G401.6 (cell line): ENCODE measurements at regions not wholly inside any gene's neighbourhood (a gene's known extent, or its start where the extent isn't known, plus 50 kb on each side); places are given as distances from the start of the nearest gene placed in this dataset.

ENCODE experiments used
- FAIRE-seq: peaks from 2 replicates; lab custom pipeline; 2012; peaks lifted over from hg19 to GRCh38; lab: Jason Lieb, UNC

DNA sequence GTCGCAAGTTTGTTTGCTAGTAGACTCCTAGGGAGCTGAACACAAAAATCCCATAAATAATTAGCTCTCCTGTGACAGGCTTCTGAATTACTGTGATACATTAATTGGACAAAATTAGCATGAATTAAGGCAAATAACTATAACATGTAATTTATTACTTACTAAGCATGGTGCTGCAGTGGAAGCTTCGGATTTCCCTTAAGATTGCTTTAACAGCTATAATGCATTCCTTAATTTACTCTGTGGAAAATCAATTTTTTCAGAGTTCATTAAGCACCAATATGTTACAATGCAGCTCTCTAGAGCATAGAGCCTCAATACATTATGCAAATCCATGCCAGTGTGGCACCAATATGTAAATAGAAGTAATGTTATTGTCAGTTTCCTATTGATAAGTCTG is 201.5 kb downstream of the MDFIC start:
- FAIRE-seq = no peak

DNA sequence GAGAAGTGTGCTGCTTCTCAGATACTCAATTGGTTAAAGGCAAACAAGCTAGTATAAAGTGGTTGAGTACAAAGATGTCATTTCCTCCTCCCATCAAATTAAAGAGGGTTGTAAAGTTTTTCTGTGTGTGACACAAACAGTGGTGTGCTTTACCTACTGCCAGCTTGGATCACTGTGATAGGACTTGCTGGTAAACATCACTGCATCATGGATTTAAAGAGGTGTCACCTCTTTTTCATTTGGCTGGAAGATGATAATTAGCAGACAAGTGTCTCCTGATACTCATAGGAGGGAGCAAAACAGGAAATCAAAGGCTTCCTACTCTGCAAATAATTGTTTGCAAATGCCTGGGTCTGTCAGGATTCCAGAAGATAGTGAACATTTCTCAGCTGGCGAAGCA is 200.5 kb downstream of the MDFIC start:
- no peak for FAIRE-seq

DNA sequence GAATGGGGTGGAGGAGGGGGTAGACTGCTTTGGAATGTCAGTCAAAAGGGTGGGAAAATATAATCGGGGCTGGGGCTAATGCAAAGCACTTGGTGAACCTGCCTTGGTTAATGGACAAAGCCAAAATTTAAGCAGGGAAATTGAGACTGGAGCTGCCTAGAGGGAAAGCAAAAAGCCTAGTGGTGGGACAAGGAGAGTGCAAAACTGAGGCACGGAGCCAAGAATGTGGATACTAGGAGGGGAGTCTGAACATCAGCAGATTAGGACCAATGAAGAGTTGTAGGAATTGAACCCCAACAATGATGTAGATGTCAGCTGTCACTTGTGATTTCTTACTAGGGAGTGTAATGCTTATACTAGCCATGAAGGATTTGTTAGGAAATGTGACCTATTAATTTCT is 195.9 kb downstream of the MDFIC start:
- no peak for FAIRE-seq

DNA sequence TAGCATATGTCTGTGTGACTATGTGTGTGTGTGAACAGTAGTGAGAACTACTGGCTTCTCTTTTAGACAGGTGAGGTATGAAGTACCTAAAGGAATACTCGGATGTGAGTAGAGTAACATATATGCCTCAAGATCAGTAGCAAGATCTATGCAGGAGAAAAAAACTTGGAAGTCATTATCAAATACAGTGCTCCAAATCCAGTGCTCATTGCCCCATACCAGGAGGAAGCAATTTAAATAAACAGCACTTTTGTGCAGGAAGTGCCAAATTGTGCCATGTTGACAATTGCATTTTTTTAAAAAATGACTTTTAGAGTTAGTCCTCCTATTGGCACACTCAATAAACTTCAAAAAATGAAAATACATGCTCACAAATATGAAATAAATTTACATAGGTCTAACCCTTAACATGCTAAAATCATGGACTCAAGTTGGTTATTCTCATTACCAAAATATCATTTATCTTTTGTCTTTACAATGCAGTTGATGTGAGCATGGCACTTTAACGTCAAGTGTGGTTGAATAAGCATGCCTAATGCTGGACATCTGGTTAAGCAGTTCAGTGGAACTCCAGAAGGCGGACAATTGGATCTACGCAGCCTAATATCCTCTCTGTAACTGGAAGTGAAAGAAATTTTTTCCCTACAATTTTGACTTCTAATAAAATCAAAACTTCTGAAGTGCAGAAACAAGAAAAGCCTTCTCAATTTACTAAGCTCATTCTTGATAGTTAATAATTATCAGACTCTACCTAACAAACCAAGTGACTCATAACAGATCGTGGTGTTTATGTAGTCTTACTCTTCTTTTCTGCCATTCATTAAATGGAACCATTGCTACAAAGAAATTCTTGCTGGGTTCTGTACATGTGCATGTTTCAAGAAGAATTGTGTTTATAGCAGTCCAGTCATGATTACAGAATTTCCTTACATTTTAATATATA is 195.2 kb downstream of the MDFIC start:
- no peak for FAIRE-seq

GRCh38 chr7:115113776-115114175 is 191.9 kb downstream of the MDFIC start:
- no peak for FAIRE-seq

DNA sequence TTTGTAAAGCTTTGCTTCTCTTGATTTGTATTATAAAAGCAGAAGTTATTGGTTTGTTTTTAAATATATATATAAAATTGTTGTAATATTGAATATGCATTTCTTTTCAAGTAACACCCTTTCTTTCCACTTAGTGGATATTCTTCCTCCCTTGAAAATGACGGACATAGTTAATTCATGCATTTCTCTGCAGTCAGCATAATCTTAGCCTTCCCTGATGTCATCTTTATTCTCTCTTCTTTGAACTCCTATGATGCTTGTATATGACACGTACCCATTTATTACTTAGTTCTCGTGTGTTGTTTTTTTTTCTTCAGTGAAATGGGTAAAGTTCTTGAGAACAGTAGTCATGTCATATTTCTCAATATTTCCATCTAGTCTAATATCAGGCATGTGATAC is 191.2 kb downstream of the MDFIC start:
- no peak for FAIRE-seq

- FAIRE-seq = no peak
These were observed 188.6 kb downstream of the MDFIC start for GRCh38 chr7:115110523-115110922.

DNA sequence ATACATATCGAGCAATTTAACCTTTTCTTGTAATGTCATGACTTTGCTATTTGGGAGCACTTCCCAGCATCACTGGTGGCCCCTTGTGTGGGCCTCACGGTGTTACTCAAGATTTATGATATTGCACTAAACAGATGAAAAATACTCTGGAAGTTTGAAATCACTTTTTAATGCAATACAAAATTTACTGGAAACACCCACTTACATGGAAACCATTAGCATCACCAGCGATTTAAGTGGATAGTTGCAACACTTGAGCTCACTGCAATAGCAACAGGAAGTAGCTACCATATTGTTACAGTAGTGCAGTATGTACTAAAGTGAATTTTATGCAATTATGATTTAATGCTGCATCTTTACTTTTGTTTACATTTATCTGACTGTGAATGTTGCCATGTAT is 184.4 kb downstream of the MDFIC start:
- no peak for FAIRE-seq

- FAIRE-seq = no peak
These were observed 180.8 kb downstream of the MDFIC start for GRCh38 chr7:115102738-115103137.

- FAIRE-seq = no peak
These were observed 179.3 kb downstream of the MDFIC start for GRCh38 chr7:115101199-115101598.

GRCh38 chr7:115099906-115100305 is 178.0 kb downstream of the MDFIC start:
- no peak for FAIRE-seq

DNA sequence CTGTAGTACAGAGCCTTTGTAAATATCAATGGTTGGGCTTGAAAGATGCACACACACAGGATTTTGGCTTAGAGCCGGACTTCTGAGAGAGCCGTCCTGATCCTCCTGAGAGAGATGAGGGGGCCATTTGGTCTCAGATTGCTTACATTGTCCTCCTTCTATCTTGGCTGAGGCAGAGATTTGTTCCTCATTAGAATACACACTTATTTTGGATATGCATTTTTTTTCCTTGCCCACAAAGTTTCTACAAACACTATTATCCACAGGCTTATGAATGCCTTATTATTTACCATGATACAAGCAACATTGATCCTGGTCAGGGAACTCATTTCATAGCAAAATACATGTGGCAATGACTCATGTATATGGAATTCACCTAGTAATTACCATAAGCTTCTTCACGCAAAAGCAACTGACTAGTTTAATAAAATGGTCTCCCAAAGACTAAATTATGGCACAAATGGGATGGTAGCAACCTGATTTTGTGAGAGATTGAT is 175.3 kb downstream of the MDFIC start:
- no peak for FAIRE-seq

DNA sequence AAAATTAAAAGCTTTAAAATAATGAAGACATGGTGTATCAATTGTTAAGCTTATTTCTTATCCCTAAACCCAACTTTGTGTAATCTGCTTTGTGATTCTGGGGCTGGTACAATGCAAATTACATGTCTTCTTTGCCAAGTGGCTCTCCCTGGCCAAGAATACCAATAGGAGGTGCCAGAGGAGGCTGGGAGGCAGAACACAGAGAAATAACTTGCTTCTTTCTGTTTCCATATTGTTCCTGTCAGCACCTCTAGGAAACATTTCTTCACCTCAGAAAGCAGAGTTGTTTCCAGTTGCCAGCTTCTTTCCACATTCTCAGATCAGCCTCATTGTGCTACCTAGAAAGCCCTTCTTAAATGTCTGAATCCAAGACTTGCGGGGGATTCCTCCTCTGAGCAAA is 174.4 kb downstream of the MDFIC start:
- no peak for FAIRE-seq

DNA sequence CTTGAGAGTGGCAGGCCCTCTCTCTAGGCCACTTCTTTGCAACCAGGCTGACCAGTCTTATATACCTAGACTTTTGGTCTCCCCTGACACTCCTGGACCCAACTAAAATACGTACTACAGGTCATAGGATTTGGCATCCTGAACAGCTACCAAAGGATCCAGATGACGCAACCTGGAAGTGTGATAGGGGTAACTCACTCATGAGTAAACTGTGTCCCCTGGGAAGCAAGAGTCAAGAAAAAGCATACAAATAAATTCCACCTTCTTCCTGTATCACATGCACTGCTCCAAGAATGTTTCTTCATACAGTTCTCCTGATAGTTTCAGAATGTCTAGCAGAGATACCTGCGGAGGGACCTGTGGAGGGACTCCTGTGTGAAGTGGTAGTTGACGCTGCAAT is 172.3 kb downstream of the MDFIC start:
- FAIRE-seq = no peak

GRCh38 chr7:115088893-115089292 is 167.0 kb downstream of the MDFIC start:
- no peak for FAIRE-seq

DNA sequence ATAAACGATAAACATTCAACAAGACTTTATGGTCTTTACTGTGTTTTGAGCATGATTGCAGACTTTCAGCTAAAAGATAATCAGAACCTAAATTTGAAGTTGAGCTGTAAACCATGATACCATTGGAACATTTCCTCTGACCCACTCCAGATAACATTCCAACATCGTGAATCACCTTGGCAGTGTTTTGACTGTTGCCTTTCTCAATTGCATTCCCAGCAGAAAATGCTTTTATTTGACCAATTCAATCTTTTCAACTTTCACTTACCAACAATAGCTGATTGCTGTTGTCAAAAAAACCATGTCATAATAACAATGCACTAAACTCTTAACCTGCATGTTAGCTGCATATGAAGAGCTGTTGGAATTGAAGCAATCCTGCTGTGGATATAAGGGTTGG is 165.5 kb downstream of the MDFIC start:
- no peak for FAIRE-seq

DNA sequence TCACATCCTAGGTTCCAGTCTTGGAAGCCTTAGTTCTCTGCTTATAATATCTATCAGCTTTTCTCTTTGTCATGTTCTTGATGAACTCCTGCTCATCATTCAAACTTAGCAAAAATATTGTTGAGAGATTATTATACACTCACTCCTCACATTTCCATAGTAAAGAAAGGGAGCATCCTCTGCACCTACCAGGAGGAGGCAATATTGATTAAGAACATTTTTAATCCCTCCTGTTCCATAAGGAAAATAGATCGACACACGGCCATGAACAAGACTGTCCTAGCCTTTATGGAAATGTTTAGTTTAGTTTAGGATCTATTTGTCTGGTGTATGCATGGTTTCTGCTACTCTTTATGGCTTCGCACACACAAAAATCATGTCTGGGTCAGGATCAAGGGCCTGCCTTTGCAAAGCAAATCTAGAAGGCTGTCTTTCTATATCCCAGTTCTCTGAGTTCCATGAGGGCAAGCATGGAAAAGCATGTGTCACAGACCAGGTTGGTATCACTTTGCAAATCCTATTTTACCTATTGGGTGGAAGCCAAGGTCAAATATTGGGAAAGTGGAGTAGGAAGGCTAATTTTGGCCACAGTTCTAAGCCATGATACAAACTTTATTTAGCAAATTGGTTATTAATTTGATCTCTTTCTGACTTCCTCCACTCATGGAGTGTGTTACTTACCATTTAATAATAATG is 164.4 kb downstream of the MDFIC start:
- no peak for FAIRE-seq

DNA sequence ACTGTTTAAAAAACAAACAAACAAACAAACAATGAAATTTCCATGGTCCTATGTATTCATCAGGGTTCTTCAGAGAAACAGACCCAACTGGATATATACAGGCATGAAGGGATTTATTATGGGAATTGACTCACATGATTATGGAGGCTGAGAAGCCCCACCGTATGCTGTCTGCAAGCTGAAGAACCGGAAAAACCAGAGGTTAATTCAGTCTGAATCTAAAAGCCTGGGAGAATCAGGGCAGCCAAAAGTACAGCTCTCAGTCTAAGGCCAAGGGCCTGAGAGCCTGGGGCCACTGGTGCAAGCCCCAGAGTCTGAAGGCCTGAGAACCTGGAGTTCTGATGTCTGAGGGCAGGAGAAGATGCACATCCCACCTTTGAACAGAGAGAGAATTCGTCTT is 163.5 kb downstream of the MDFIC start:
- no peak for FAIRE-seq

GRCh38 chr7:115083935-115084334 is 162.0 kb downstream of the MDFIC start:
- no peak for FAIRE-seq

GRCh38 chr7:115081772-115082171 is 159.9 kb downstream of the MDFIC start:
- no peak for FAIRE-seq

DNA sequence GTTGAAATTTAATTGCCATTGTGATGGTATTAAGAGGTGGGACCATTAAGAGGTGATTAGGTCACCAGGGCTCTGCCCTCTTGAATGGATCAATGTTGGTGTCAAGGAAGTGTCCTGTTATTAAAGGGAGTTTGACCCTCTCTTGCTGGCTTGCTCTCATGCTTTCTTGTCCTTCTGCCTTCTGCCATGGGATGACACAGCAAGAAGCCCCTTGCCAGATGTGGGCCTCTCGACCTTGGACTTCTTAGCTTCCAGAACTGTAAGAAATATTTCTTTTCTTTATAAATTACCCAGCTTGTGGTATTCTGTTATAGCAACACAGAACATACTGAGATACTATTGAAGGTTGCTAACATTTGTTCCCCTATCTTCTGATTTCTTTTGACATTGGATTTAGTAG is 157.0 kb downstream of the MDFIC start:
- no peak for FAIRE-seq

GRCh38 chr7:115078386-115078785 is 156.5 kb downstream of the MDFIC start:
- FAIRE-seq = no peak

DNA sequence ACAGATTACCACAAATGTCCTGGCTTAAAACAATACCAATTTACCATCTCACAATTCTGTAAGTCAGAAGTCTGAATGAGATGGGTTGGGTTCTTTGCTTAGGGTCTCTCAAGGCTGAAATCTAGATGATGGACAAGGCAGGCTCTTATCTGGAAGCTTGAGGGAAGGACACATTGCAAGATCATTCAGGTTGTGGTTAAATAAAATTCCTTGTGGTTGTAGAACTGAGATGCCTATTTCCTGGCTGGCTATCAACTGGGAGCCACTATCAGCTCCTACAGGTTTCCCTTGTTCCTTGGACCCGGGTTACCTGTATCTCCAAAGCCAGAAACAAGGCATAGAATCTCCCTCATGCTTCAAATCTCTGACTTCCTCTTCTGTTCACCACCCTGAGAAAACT is 148.4 kb downstream of the MDFIC start:
- FAIRE-seq = no peak
